ENCODE measurements at regions not wholly inside any gene's neighbourhood (a gene's known extent, or its start where the extent isn't known, plus 50 kb on each side); places are given as distances from the start of the nearest gene placed in this dataset.

DNA sequence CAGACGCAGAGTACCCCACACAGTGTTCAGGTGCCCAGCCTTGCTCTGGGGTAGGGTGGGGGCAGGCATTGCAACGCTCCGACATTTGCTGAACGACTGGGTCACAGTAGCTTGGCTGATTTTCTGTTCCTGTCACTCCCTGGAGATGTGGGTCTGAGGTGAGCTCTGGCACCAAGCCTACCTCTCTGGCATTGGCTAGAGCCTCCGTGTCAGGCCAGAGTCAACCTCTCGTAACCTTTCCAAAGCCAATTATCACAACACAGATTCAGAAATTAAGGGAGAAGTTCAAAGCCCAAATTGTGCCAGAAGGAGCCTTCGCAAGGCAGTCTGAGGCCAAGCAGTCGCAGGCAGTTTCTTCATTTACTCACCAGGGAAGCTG, 117.2 kb downstream of the IRS2 start:
- DNase-seq = no peak

- DNase-seq = no peak
Measured at GRCh38 chr13:109668433-109669233, 117.8 kb downstream of the IRS2 start.

- DNase-seq = no peak
Measured at GRCh38 chr13:109667807-109668291, 118.5 kb downstream of the IRS2 start.

DNA sequence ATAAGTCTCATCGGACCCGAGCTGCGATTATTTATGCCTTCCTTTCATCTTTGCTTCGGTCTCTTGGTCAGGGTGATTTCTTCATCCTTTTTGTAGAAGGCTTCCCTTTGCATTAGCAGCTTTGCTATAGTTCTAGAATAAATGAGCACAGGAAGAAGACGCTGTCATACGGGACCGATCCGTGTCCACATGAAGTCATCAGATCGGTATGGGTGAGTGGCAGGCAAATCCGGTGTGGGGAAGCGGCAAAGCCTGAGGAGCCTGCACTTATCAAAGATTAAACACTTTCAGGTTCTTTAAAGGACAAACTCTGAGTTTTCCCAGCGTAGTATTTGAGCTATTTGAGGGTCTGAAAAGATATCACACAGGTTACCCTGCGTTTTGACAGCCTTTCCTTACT, 119.3 kb downstream of the IRS2 start:
- no peak for DNase-seq

- DNase-seq = no peak
Measured at GRCh38 chr13:109666656-109667055, 119.7 kb downstream of the IRS2 start.

DNA sequence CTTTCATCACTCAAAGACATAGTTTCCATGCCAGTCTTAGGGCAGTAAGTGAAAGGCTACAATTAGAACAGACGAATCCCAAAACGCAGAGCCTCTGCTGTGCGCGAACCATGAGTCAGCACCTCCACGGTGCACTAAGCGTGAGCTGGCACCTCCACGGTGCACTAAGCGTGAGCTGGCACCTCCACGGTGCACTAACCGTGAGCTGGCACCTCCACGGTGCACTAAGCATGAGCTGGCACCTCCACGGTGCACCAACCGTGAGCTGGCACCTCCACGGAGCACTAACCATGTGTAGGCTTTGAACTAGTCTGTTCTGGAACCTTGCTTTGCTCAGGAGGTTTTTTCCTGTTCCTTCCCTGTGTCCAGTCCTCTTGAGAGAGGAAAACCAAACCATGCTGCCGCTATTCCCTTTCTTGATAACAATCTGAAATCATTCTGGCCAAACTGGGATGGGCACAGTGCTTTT, 120.6 kb downstream of the IRS2 start:
- DNase-seq = no peak

GRCh38 chr13:109665240-109665639, 121.1 kb downstream of the IRS2 start:
- DNase-seq = no peak

DNA sequence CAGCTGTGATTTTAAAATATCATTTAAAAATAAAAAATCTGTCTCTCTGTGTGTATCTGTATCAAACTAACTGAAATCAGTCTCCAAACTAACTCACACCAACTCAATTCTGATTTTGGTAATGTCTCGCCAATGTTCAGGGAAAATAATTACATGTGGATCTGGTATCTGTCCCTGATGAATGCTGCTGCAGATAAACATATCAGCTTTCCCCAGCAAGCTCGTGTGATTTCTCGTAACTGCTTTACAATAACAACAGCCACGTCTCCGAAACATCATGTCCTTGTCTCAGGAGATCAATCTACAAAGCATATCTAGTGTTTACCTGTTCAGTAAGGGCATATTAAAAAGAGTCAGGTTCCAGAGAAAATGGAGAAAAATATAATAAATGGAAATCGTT, 129.0 kb downstream of the IRS2 start:
- DNase-seq = no peak

- no peak for DNase-seq
Measured at GRCh38 chr13:109656206-109656605, 130.2 kb downstream of the IRS2 start.

DNA sequence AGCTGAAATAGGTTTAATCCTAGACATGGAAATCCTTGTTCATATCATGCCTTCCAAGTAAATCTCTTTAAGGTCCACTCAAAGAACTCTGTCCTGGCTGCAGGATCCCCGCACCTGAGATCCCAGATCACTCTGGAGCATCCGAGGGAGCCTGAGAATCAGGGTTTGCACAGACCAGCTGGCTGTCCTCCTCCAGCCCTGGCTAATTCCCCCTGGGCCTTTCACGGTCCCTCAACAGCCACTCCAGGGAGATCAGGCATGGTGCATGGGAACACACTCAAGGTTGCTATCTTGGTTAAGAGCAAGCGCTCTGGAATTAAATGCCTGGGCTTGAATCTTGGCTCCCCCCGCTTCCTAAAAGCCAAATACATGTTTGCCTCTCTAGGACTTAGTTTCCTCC, 130.8 kb downstream of the IRS2 start:
- no peak for DNase-seq

DNA sequence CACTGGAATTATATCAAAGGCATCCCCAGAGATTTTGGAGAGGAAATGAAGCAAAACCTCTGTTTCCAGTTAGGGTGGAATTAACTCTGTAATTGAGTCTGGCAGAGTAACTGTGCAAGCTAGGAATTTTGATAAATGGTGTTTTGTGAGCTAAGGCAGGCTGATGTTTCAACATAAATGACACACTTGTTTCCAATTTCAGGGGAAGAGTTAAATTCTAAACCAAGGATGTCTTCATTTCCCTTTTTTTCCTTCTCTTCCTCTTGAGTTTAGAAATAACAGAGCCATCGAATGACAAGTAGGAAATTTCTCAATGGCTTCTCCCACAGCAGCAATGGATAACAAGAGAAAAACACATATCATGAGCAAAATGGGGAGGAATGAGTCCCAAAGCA, 131.2 kb downstream of the IRS2 start:
- DNase-seq = no peak

- no peak for DNase-seq
Measured at GRCh38 chr13:109654341-109655205, 131.8 kb downstream of the IRS2 start.

DNA sequence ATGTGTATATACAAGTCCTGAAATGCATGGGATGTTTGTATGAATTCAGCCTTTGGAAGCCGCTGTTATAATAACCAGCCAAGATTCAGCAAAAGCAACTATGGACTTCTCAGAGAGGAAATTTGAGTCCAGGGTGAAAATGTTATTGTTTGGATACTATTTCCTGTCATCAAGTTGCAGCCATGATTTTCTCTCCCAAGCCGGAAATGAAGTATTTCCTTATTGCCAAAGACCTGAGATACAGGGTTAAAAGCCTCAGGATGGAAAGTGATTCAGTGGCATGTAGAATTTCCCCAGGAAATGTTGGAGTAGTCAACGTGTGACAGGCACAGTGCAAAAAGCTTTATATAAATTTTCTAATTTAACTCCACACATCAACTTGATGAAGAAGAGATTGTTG, 133.9 kb downstream of the IRS2 start:
- DNase-seq = no peak

- no peak for DNase-seq
Measured at GRCh38 chr13:109651854-109652253, 134.5 kb downstream of the IRS2 start.

- DNase-seq = no peak
Measured at GRCh38 chr13:109651311-109651710, 135.1 kb downstream of the IRS2 start.

GRCh38 chr13:109650861-109651260, 135.5 kb downstream of the IRS2 start:
- DNase-seq = no peak

DNA sequence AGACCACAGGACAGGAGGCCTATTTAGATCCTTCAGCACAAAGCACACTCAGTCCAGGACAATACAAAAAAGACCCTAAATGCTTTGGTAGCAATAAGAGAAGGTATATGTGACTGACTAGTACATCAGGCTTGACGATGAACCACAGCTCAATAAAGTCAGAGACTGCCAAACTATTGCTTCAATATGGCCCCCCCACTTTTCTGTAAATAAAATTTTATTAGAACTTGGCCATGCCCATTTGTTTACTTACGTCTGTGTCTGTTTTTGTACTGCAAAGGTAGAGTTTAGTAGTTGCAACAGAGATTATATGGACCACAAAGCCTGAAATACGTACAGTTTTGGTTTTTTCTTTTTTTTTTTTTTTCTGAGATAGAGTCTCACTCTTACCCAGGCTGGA, 136.7 kb downstream of the IRS2 start:
- no peak for DNase-seq

DNA sequence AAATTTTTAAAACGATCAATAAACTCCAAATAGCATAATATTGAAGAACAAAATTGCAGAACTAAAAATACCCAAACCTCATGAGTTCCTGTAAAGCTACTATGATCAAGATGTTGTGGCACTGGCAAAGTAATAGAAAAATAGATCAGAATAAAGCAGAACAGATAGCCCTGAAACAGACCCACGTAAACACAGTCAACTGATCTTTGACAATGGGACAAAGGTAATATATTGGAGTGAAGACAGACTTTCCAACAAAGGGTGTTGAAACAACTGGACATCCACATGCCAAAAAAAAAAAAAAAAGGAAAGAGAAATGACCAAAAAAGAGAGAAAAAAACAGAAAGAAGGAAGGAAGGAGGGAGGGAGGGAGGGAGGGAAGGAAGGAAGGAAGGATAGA, 138.7 kb downstream of the IRS2 start:
- no peak for DNase-seq

GRCh38 chr13:109647053-109647452, 139.3 kb downstream of the IRS2 start:
- no peak for DNase-seq

DNA sequence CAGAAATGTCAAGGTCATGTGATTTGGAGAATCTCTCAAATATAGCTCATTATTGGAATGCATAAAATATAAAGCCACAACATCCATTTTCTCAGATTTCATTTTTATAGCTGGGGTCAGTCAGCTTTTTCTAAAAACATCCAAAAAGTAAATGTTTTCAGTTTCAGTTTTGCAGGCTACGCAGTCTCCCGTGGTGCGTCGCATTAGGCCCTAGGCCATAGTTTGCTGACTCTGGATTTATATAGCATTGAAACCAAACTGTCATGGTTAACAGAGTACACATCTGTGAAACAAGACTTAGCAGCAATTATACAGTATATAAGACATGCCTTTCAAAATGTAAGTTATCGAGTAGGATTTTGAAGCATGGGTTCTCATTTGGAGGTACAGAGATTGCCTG, 140.0 kb downstream of the IRS2 start:
- DNase-seq = no peak

DNA sequence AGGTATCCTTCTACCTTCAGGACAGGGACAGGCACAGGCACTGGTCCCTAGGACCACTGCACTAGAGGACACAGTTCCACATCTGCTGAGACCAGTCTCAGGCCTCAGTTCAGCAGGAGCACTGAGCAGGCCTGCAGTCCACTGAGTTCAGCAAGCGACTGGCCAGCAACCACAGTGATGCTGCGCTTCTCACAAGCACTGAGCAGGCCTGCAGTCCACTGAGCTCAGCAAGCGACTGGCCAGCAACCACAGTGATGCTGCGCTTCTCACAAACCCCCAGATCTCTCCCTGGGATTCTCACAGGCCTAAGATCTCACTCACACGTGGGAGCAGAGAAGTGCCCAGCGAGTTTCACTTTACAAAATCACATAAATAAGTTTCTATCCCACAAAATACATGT, 140.6 kb downstream of the IRS2 start:
- DNase-seq = no peak

GRCh38 chr13:109644956-109645355, 141.4 kb downstream of the IRS2 start:
- DNase-seq = no peak

DNA sequence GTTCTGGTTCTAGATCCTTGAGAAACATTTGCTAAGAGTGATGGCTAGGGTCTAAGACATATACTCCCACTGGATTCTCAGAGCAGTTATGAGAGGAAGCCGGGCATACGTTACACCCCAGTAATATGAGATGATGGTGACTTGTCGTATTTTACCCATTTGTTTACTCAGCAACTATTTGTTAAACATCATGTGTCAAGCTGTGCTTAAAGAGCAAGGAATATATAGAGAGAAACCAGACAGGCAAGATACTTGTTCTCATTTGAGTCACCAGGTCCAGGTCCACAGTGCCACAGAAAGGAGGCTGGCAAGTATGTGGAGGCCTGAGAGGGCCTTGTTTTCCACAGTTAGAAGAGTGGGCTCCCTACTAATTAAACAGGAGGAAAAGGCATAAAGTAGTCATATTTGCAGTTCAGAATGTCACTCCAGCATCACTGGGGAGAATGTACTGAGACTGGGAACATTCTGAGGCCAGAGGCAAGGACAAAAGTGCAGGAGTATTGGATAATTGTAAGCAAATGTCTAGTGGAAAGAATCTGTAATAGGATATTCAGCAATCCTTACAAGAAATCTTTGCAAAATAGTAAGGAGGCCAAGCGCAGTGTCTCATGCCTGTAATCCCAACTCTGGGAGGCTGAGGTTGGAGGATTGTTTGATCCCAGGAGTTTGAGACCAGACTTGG, 142.2 kb downstream of the IRS2 start:
- no peak for DNase-seq
